ENCODE measurements at regions not wholly inside any gene's neighbourhood (a gene's known extent, or its start where the extent isn't known, plus 50 kb on each side); places are given as distances from the start of the nearest gene placed in this dataset.

DNA sequence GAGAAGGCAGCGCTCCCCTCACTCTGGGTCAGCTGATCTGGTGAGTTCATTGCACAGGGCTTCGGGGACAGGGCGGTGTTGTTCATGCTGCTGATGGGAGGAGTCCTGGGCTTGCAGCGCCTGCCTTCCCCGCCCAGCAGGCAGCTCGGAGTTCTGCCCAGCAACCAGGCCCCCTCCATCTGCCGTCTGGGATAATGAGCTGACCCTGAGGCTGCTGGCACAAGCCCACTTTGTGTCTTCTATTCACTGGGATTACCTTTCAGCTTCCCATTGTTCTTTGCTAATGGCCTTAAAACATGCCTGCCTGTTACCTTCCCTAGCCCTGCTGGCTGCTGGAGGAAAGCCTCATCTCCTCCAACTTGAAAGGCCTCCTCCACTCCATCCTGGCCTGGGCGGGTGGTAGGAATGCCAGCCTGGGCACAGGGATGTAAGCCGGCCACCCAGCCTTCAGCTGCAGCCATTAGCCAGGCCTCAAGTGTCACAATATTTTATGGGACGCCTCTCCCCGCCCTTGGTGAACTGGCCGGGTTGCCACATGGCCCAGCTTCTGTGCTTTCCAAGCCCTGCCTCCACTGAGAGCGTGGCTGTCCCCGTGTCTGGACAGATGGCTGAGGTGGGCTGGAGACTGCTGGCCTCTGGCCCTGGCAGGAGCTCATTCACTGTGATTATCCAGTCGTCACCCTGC lies 70.4 kb downstream of the GADD45G start:
- Histone ChIP-seq H3K27me3 (no peaks in the 10 kb centered on the region), H3K4me3 (no peak overlapping the region), H3K27ac (peak overlapping the region in 1 of 4 donors; percentile 11), H3K4me1 (peaks cover 7 to 36% (median 21%) of the 10 kb centered on the region in 4 donors), H3K9me3 (no peaks in the 10 kb centered on the region), H3K36me3 (no peaks in the 10 kb centered on the region)
- TF ChIP-seq POLR2AphosphoS5 (IDR thresholded peaks at IDR 0.05) (no peak), POLR2A (IDR thresholded peaks at IDR 0.05) (no peak), EP300 (IDR thresholded peaks at IDR 0.05) (no peak)
- TF ChIP-seq, protein P1, sequence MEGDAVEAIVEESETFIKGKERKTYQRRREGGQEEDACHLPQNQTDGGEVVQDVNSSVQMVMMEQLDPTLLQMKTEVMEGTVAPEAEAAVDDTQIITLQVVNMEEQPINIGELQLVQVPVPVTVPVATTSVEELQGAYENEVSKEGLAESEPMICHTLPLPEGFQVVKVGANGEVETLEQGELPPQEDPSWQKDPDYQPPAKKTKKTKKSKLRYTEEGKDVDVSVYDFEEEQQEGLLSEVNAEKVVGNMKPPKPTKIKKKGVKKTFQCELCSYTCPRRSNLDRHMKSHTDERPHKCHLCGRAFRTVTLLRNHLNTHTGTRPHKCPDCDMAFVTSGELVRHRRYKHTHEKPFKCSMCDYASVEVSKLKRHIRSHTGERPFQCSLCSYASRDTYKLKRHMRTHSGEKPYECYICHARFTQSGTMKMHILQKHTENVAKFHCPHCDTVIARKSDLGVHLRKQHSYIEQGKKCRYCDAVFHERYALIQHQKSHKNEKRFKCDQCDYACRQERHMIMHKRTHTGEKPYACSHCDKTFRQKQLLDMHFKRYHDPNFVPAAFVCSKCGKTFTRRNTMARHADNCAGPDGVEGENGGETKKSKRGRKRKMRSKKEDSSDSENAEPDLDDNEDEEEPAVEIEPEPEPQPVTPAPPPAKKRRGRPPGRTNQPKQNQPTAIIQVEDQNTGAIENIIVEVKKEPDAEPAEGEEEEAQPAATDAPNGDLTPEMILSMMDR (IDR thresholded peaks at IDR 0.05), result no peak
- ATAC-seq (ENCODE audit: low FRiP score in 2 of 2) (peak in 1 of 2 donors; percentile 87), DNase-seq (peak in 1 of 2 donors; percentile 37)
- 66 to 84% methylated on average over 6 to 15 of the region's 15 CpGs for WGBS, 2 donors

DNA sequence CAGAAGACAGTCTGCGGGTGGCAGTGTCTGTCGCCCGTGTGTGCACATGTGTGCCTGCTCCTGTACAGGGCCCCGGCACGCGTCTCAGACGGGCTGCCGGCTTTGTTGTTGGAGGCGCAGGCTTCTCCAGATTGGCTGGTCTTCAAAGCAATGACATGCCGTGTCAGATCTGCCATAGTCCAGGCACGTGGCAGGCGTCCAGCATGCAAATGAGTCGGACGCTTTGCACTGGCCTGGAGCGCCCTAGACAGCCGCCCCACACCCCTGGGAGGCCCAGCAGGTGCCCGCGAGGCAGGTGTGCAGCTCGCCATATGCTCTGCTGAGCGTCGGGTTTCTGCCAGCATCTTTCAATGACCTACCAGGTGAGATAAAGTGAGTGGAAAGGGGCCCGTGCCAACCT lies 71.5 kb downstream of the GADD45G start:
- peak; percentile 84 for DNase-seq
- peak; percentile 45 to 82 for ATAC-seq (ENCODE audit: low FRiP score in 2 of 2)
- WGBS, 2 donors, result 67 to 76% methylated on average over 17 to 21 of the region's 22 CpGs
- no peaks in the 10 kb centered on the region for H3K36me3 ChIP-seq
- peaks cover 7 to 36% (median 21%) of the 10 kb centered on the region in 4 donors for H3K4me1 ChIP-seq
- no peaks in the 10 kb centered on the region for H3K27me3 ChIP-seq
- no peaks in the 10 kb centered on the region for H3K9me3 ChIP-seq
- H3K4me3 ChIP-seq, result no peak overlapping the region
- H3K27ac ChIP-seq, result peak overlapping the region in 3 of 4 donors; percentile 8 to 52 (median 19)
- TF ChIP-seq POLR2AphosphoS5 (IDR thresholded peaks at IDR 0.05), result peak in 1 of 2 donors; percentile 7
- TF ChIP-seq, protein P1 (IDR thresholded peaks at IDR 0.05), result no peak
- TF ChIP-seq EP300 (IDR thresholded peaks at IDR 0.05), result no peak

DNA sequence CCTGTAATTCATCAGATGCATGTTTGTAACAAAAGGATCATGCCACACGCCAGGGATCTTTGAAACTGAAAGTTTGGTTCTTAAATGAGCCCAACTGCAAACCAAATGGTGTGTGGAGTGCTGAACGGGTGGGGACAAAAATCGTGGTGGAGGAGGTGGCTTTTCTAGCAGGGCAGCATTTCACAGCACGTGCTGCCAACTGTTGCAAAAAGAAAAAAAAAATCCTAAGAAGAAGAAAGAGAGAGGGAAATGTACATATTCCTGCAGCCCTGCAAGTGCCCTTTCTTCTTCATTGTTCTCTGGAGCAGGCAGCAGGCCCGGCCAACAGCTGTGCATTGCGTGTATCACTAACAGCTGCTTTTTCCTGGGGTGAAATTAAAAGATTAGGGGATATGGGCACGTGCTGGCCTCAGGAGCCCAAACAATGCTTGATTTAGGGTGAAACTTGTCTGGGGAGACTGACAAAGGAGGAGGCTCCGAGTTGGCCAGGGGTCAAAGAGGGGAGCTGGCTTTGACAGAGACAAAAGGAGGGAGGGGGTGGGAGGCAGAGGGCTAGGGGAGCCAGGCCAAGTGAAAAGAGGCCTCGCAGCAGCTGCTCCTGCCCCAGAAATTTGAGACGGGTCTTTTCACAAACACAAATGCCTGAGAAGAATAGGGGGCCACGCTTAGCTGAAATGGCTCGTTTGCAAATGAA lies 73.0 kb downstream of the GADD45G start:
- TF ChIP-seq EP300 (IDR thresholded peaks at IDR 0.05), result no peak
- 54 to 57% methylated on average over 12 of the region's 12 CpGs for WGBS, 2 donors

DNA sequence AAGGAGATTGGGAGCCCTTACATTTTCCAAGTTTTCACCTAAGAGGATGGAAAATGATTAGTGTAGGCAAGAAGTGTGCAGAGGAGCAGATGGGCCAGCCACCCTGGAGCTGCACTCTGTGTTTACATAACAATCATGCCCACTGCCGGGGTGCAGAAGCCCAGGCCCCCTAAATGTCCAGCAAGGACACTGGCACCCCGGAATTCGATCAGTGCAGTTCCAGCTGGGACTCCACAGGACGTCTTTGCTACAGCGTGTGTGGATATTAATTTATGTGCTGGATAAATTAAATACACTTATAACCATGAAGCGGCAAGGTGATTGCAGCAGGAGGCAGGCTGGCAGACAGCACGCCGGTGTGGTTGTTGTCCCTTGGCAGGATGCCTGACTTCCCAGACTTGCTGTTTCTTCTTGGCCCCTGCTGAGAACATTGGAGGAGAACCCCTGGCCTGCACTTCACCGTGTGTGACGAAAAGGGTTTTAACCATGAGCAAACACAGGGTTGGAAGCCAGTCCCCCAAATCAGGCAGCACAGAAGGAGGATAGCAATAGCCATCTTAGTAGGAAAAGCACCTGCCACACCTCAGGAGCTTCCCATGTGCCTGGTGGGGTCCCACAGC lies 73.7 kb downstream of the GADD45G start:
- H3K4me3 ChIP-seq, result no peak overlapping the region
- no peaks in the 10 kb centered on the region for H3K36me3 ChIP-seq
- ATAC-seq (ENCODE audit: low FRiP score in 2 of 2), result no peak
- H3K4me1 ChIP-seq, result peaks cover 7 to 36% (median 21%) of the 10 kb centered on the region in 4 donors
- no peak overlapping the region for H3K27ac ChIP-seq
- H3K9me3 ChIP-seq, result no peaks in the 10 kb centered on the region
- no peak for DNase-seq
- no peaks in the 10 kb centered on the region for H3K27me3 ChIP-seq
- 77 to 80% methylated on average over 6 to 10 of the region's 10 CpGs for WGBS, 2 donors
- no peak for TF ChIP-seq EP300 (IDR thresholded peaks at IDR 0.05)
- TF ChIP-seq, protein P1 (IDR thresholded peaks at IDR 0.05), result no peak
- TF ChIP-seq POLR2AphosphoS5 (IDR thresholded peaks at IDR 0.05), result no peak
- no peak for TF ChIP-seq POLR2A (IDR thresholded peaks at IDR 0.05)

More for the DNA sequence above, 73.0 kb downstream of the GADD45G start:
- DNase-seq (no peak), ATAC-seq (ENCODE audit: low FRiP score in 2 of 2) (no peak)
- Histone ChIP-seq H3K27me3 (no peaks in the 10 kb centered on the region), H3K9me3 (no peaks in the 10 kb centered on the region), H3K4me1 (peaks cover 7 to 36% (median 21%) of the 10 kb centered on the region in 4 donors), H3K4me3 (no peak overlapping the region), H3K36me3 (no peaks in the 10 kb centered on the region), H3K27ac (no peak overlapping the region)

DNA sequence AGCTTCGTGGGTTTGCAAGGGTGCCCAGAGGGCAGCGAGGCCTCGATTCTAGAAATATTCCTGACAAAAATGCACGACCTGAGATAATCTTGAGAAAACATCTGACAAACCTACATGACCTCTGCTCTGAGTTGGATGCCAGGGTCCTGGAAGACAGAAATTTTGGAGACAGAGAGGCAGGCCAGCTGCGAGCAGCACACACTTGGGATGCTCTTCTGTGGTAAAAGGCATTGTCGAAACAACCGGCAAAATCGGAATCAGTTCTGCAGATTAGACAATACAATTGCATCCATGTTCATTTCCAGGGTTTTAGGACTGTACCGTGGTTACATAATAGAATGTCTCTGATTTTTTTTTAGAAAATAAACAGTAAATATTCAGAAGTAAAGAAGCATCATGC lies 74.2 kb downstream of the GADD45G start:
- WGBS, 2 donors, result 89 to 97% methylated on average over 9 of the region's 9 CpGs
- Histone ChIP-seq H3K36me3 (no peaks in the 10 kb centered on the region), H3K27ac (no peak overlapping the region), H3K27me3 (no peaks in the 10 kb centered on the region), H3K4me3 (no peak overlapping the region), H3K4me1 (peaks cover 7 to 36% (median 22%) of the 10 kb centered on the region in 4 donors), H3K9me3 (no peaks in the 10 kb centered on the region)
- ATAC-seq (ENCODE audit: low FRiP score in 2 of 2) (no peak), DNase-seq (no peak)
- TF ChIP-seq EP300 (IDR thresholded peaks at IDR 0.05) (no peak), POLR2A (IDR thresholded peaks at IDR 0.05) (no peak), POLR2AphosphoS5 (IDR thresholded peaks at IDR 0.05) (no peak)
- TF ChIP-seq, protein P1 (IDR thresholded peaks at IDR 0.05), result no peak

Measured in upper lobe of left lung (tissue), 6 donors.